ENCODE measurements at regions not wholly inside any gene's neighbourhood (a gene's known extent, or its start where the extent isn't known, plus 50 kb on each side); places are given as distances from the start of the nearest gene placed in this dataset.

DNA sequence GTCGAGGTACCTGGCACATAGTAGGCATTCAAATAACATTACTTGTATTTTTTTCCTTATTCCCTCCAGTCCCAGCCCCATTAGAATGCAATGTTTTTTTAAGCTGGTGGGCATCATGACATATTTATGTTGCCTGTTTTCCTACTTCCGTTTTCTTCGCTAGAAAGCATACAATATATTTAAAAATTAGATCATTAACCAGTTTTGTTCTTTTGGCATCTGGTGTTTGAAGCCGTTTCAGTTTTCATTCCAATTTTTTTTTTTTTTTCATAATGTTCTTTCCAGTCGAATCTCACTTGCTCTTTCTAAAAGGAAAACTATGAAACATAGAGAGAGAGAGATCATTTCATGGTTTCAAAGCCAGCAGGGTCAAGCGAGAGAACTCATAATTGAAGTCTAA is 228.3 kb upstream of the C9orf72 start:
- TF ChIP-seq, protein P1, sequence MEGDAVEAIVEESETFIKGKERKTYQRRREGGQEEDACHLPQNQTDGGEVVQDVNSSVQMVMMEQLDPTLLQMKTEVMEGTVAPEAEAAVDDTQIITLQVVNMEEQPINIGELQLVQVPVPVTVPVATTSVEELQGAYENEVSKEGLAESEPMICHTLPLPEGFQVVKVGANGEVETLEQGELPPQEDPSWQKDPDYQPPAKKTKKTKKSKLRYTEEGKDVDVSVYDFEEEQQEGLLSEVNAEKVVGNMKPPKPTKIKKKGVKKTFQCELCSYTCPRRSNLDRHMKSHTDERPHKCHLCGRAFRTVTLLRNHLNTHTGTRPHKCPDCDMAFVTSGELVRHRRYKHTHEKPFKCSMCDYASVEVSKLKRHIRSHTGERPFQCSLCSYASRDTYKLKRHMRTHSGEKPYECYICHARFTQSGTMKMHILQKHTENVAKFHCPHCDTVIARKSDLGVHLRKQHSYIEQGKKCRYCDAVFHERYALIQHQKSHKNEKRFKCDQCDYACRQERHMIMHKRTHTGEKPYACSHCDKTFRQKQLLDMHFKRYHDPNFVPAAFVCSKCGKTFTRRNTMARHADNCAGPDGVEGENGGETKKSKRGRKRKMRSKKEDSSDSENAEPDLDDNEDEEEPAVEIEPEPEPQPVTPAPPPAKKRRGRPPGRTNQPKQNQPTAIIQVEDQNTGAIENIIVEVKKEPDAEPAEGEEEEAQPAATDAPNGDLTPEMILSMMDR (IDR thresholded peaks at IDR 0.05; ENCODE audit: low read length) = no peak
- TF ChIP-seq EZH2 (optimal IDR thresholded peaks at IDR 0.05; ENCODE audit: low read depth, low read length) (no peak), EZH2phosphoT487 (IDR thresholded peaks at IDR 0.05; ENCODE audit: low read length) (no peak)
